SK-N-SH treated with all-trans-retinoic acid at 6 μM for 48 hours (cell line): ENCODE measurements at regions not wholly inside any gene's neighbourhood (a gene's known extent, or its start where the extent isn't known, plus 50 kb on each side); places are given as distances from the start of the nearest gene placed in this dataset.

Experiments
- CREB5 ChIP-seq: fragments of 250-450 bp; sonication (Bioruptor Pico); IDR thresholded peaks from 2 replicates; pipeline ENCODE4 v1.5.1; 2020; ENCODE audit warnings: low read depth, mild to moderate bottlenecking, moderate library complexity
- ESRRG ChIP-seq: fragments of 250-450 bp; sonication (Bioruptor Pico); IDR thresholded peaks from 2 replicates; pipeline ENCODE4 v1.6.1; 2021; ENCODE audit warnings: mild to moderate bottlenecking
- GLIS3 ChIP-seq: fragments of 250-450 bp; sonication (Bioruptor Pico); IDR thresholded peaks from 2 replicates; pipeline ENCODE4 v1.5.0; 2020; ENCODE audit warnings: mild to moderate bottlenecking, moderate library complexity
- OSR1 ChIP-seq: fragments of 250-450 bp; sonication (Bioruptor Pico); IDR thresholded peaks from 2 replicates; pipeline ENCODE4 v1.8.0; 2022; ENCODE audit warnings: moderate library complexity, mild to moderate bottlenecking, inconsistent platforms
- PATZ1 ChIP-seq: fragments of 250-450 bp; sonication (Bioruptor Pico); IDR thresholded peaks from 2 replicates; pipeline ENCODE4 v1.8.0; 2020; ENCODE audit warnings: mild to moderate bottlenecking, moderate library complexity, borderline replicate concordance
- POU6F1 ChIP-seq: fragments of 250-450 bp; sonication (Bioruptor Pico); IDR thresholded peaks from 2 replicates; pipeline ENCODE4 v1.8.0; 2021; ENCODE audit warnings: low read depth, mild to moderate bottlenecking, moderate library complexity, borderline replicate concordance
- PPARA ChIP-seq: fragments of 250-450 bp; sonication (Bioruptor Pico); IDR thresholded peaks from 2 replicates; pipeline ENCODE4 v1.5.0; 2020; ENCODE audit warnings: mild to moderate bottlenecking, borderline replicate concordance
- RARB ChIP-seq: fragments of 250-450 bp; sonication (Bioruptor Pico); IDR thresholded peaks from 2 replicates; pipeline ENCODE4 v1.8.0; 2021; ENCODE audit warnings: mild to moderate bottlenecking, moderate library complexity
- TCF4 ChIP-seq: fragments of 250-450 bp; sonication (Bioruptor Pico); IDR thresholded peaks from 2 replicates; pipeline ENCODE4 v1.8.0; 2021; ENCODE audit warnings: mild to moderate bottlenecking, moderate library complexity, borderline replicate concordance
- ZFP3 ChIP-seq: fragments of 250-450 bp; sonication (Bioruptor Pico); IDR thresholded peaks from 2 replicates; pipeline ENCODE4 v1.5.0; 2020; ENCODE audit warnings: mild to moderate bottlenecking, moderate library complexity
- ZFP30 ChIP-seq: fragments of 450-650 bp; formaldehyde crosslinking; IDR thresholded peaks from 2 replicates; pipeline ENCODE4 v1.5.0; 2022; ENCODE audit warnings: mild to moderate bottlenecking, moderate library complexity
- ZNF8 ChIP-seq: fragments of 450-650 bp; formaldehyde crosslinking; IDR thresholded peaks from 2 replicates; pipeline ENCODE4 v1.5.0; 2020; ENCODE audit warnings: mild to moderate bottlenecking, moderate library complexity

- TF ChIP-seq ESRRG (CRISPR knock-in tag) (no peak), PPARA (CRISPR knock-in tag) (no peak), PATZ1 (CRISPR knock-in tag) (no peak), ZFP30 (CRISPR knock-in tag) (no peak), GLIS3 (CRISPR knock-in tag) (no peak), ZFP3 (CRISPR knock-in tag) (no peak), TCF4 (CRISPR knock-in tag) (no peak), CREB5 (CRISPR knock-in tag) (no peak), OSR1 (no peak), RARB (no peak), POU6F1 (CRISPR knock-in tag) (no peak), ZNF8 (no peak)
Measured at GRCh38 chr6:77025736-77026223, 437.5 kb downstream of the HTR1B start.
